ENCODE measurements at regions not wholly inside any gene's neighbourhood (a gene's known extent, or its start where the extent isn't known, plus 50 kb on each side); places are given as distances from the start of the nearest gene placed in this dataset.

GRCh38 chr12:87348071-87348470 lies 681.1 kb downstream of the C12orf50 start:
- Histone ChIP-seq H3K4me1 (ENCODE audit: insufficient read depth, low read length) (no peaks in the 10 kb centered on the region), H3K36me3 (ENCODE audit: insufficient read depth, low read length) (no peaks in the 10 kb centered on the region), H3K27ac (ENCODE audit: low read depth in 1 of 2, low read length in 2 of 2) (no peak overlapping the region), H3K27me3 (ENCODE audit: control insufficient read depth in 1 of 2, insufficient read depth in 2 of 2, low read length in 2 of 2) (no peaks in the 10 kb centered on the region), H3K9me3 (ENCODE audit: control insufficient read depth in 1 of 2, insufficient read depth in 1 of 2, low read length in 2 of 2) (peaks cover 0 to 7% of the 10 kb centered on the region in 2 experiments), H3K4me3 (ENCODE audit: low read length) (no peak overlapping the region)
- H3K27me3 Mint-ChIP-seq: no peaks in the 10 kb centered on the region
- ATAC-seq (ENCODE audit: poor library complexity) (no peak), DNase-seq (no peak)
- H3K9me3 Mint-ChIP-seq: peaks cover 15% of the 10 kb centered on the region
- H3K27ac Mint-ChIP-seq: no peak overlapping the region
- H3K36me3 Mint-ChIP-seq (ENCODE audit: low read depth): no peaks in the 10 kb centered on the region
- POLR2A ChIA-PET: no interaction called here
- TF ChIP-seq CTCF (IDR thresholded peaks at IDR 0.05): no peak
- CTCF ChIA-PET: no interaction called here
- no peak overlapping the region for H3K4me3 Mint-ChIP-seq
- no peaks in the 10 kb centered on the region for H3K4me1 Mint-ChIP-seq (ENCODE audit: low read depth)
- intact Hi-C loops (cut with DNase I, micrococcal nuclease): no loop called here

- no peak for ATAC-seq (ENCODE audit: poor library complexity)
- H3K9me3 Mint-ChIP-seq: peaks cover 12% of the 10 kb centered on the region
These were observed 684.5 kb downstream of the C12orf50 start for GRCh38 chr12:87344699-87345098.

GRCh38 chr12:87338681-87339080 lies 690.5 kb downstream of the C12orf50 start:
- intact Hi-C loops (cut with DNase I, micrococcal nuclease): no loop called here
- no peak for TF ChIP-seq CTCF (IDR thresholded peaks at IDR 0.05)
- no peaks in the 10 kb centered on the region for H3K36me3 ChIP-seq (ENCODE audit: insufficient read depth, low read length)
- H3K27ac Mint-ChIP-seq: no peak overlapping the region
- H3K4me3 ChIP-seq (ENCODE audit: low read length): no peak overlapping the region
- H3K9me3 Mint-ChIP-seq: peaks cover 2% of the 10 kb centered on the region
- no peaks in the 10 kb centered on the region for H3K4me1 Mint-ChIP-seq (ENCODE audit: low read depth)
- no peak overlapping the region for H3K27ac ChIP-seq (ENCODE audit: low read depth in 1 of 2, low read length in 2 of 2)
- POLR2A ChIA-PET: no interaction called here
- no peak for DNase-seq
- CTCF ChIA-PET: no interaction called here
- H3K9me3 ChIP-seq (ENCODE audit: control insufficient read depth in 1 of 2, insufficient read depth in 1 of 2, low read length in 2 of 2): peaks cover 0 to 5% of the 10 kb centered on the region in 2 experiments
- no peak overlapping the region for H3K4me3 Mint-ChIP-seq
- ATAC-seq (ENCODE audit: poor library complexity): no peak
- no peaks in the 10 kb centered on the region for H3K27me3 ChIP-seq (ENCODE audit: control insufficient read depth in 1 of 2, insufficient read depth in 2 of 2, low read length in 2 of 2)
- H3K36me3 Mint-ChIP-seq (ENCODE audit: low read depth): no peaks in the 10 kb centered on the region
- no peaks in the 10 kb centered on the region for H3K4me1 ChIP-seq (ENCODE audit: insufficient read depth, low read length)
- no peaks in the 10 kb centered on the region for H3K27me3 Mint-ChIP-seq

More at GRCh38 chr12:87344699-87345098, 684.5 kb downstream of the C12orf50 start:
- Mint-ChIP-seq H3K27me3 (no peaks in the 10 kb centered on the region), H3K27ac (no peak overlapping the region), H3K4me1 (ENCODE audit: low read depth) (no peaks in the 10 kb centered on the region), H3K36me3 (ENCODE audit: low read depth) (no peaks in the 10 kb centered on the region), H3K4me3 (no peak overlapping the region)
- no peak overlapping the region for H3K4me3 ChIP-seq (ENCODE audit: low read length)
- ChIA-PET CTCF (no interaction called here), POLR2A (no interaction called here)
- no peak for DNase-seq
- intact Hi-C loops (cut with DNase I, micrococcal nuclease): no loop called here
- H3K9me3 ChIP-seq (ENCODE audit: control insufficient read depth in 1 of 2, insufficient read depth in 1 of 2, low read length in 2 of 2): peaks cover 0 to 10% of the 10 kb centered on the region in 2 experiments
- no peaks in the 10 kb centered on the region for H3K27me3 ChIP-seq (ENCODE audit: control insufficient read depth in 1 of 2, insufficient read depth in 2 of 2, low read length in 2 of 2)
- no peak for TF ChIP-seq CTCF (IDR thresholded peaks at IDR 0.05)
- H3K27ac ChIP-seq (ENCODE audit: low read depth in 1 of 2, low read length in 2 of 2): no peak overlapping the region
- H3K4me1 ChIP-seq (ENCODE audit: insufficient read depth, low read length): no peaks in the 10 kb centered on the region
- H3K36me3 ChIP-seq (ENCODE audit: insufficient read depth, low read length): no peaks in the 10 kb centered on the region

All from CD4-positive, alpha-beta T cell (primary cell).